Mesendoderm (in vitro differentiated cells): ENCODE measurements at regions not wholly inside any gene's neighbourhood (a gene's known extent, or its start where the extent isn't known, plus 50 kb on each side); places are given as distances from the start of the nearest gene placed in this dataset.

Experiments
- DNase-seq: peaks from one replicate; pipeline ENCODE4 v3.0.0; 2013
- H2AK5ac ChIP-seq: 2 replicates; pipeline ENCODE4 v1.6.1; 2013; ENCODE audit warnings: low read length, inconsistent platforms
- H2BK120ac ChIP-seq: 2 replicates; pipeline ENCODE4 v1.6.1; 2013; ENCODE audit warnings: low read depth, mild to moderate bottlenecking, low read length, moderate library complexity, mixed read lengths
- H2BK15ac ChIP-seq: replicated peaks from 2 replicates; pipeline ENCODE4 v1.6.1; 2013; ENCODE audit warnings: low read depth, mild to moderate bottlenecking, moderate library complexity
- H2BK5ac ChIP-seq: 2 replicates; pipeline ENCODE4 v1.6.1; 2013; ENCODE audit warnings: low read length, inconsistent platforms
- H3K18ac ChIP-seq: 2 replicates; pipeline ENCODE4 v1.6.1; 2013; ENCODE audit warnings: mild to moderate bottlenecking, low read length, mixed read lengths
- H3K23ac ChIP-seq: one replicate; pipeline ENCODE4 v1.6.1; 2013; ENCODE audit warnings: low read length
- H3K27ac ChIP-seq: 2 replicates; pipeline ENCODE4 v1.5.1; 2013; ENCODE audit warnings: low read depth, mild to moderate bottlenecking, inconsistent platforms, low read length, moderate library complexity
- H3K27me3 ChIP-seq: 2 replicates; pipeline ENCODE4 v1.6.1; 2013; ENCODE audit warnings: low read length, control low read depth, mild to moderate bottlenecking, inconsistent platforms; ENCODE audit not compliant: insufficient read depth, poor library complexity
- H3K36me3 ChIP-seq: 2 replicates; pipeline ENCODE4 v1.6.1; 2013; ENCODE audit warnings: low read length, inconsistent platforms; ENCODE audit not compliant: control insufficient read depth, insufficient read depth
- H3K4ac ChIP-seq: one replicate; pipeline ENCODE4 v1.6.1; 2013; ENCODE audit warnings: low read depth, mild to moderate bottlenecking, low read length, moderate library complexity
- H3K4me1 ChIP-seq: 2 replicates; pipeline ENCODE4 v1.6.1; 2013; ENCODE audit warnings: low read depth, low read length, inconsistent platforms; ENCODE audit not compliant: control insufficient read depth
- H3K4me2 ChIP-seq: 2 replicates; pipeline ENCODE4 v1.6.1; 2013; ENCODE audit warnings: low read length
- H3K4me3 ChIP-seq: 2 replicates; pipeline ENCODE4 v1.5.1; 2013; ENCODE audit warnings: mild to moderate bottlenecking, low read length
- H3K56ac ChIP-seq: one replicate; pipeline ENCODE4 v1.6.1; 2013; ENCODE audit warnings: low read length
- H3K79me1 ChIP-seq: 2 replicates; pipeline ENCODE4 v1.6.1; 2013; ENCODE audit warnings: low read length, inconsistent platforms
- H3K79me2 ChIP-seq: 2 replicates; pipeline ENCODE4 v1.6.1; 2013; ENCODE audit warnings: mild to moderate bottlenecking, low read length; ENCODE audit not compliant: control insufficient read depth, insufficient read depth
- H3K9ac ChIP-seq: 2 replicates; pipeline ENCODE4 v1.6.1; 2013; ENCODE audit warnings: low read length, inconsistent platforms
- H4K5ac ChIP-seq: one replicate; pipeline ENCODE4 v1.6.1; 2013; ENCODE audit warnings: low read length
- H4K8ac ChIP-seq: one replicate; pipeline ENCODE4 v1.6.1; 2013; ENCODE audit warnings: low read depth, mild to moderate bottlenecking, control low read depth, low read length, moderate library complexity
- WGBS: extraction: QIAGEN DNeasy Blood & Tissue Kit; methylation state at CpG from one replicate; pipeline ENCODE4 v1.1.7; 2013; ENCODE audit warnings: low lambda C conversion rate, missing lambda C conversion rate; ENCODE audit not compliant: insufficient coverage; ENCODE audit errors: extremely low coverage; 5-methylcytosine and 5-hydroxymethylcytosine counted together

- H4K5ac ChIP-seq, result no peak overlapping the region
- H3K9ac ChIP-seq, result no peak overlapping the region
- H3K56ac ChIP-seq, result no peak overlapping the region
- no peak overlapping the region for H3K4ac ChIP-seq
- no CpG with 5 or more reads among the region's 7 CpGs for WGBS
- no peaks in the 10 kb centered on the region for H3K27me3 ChIP-seq
- no peak overlapping the region for H3K27ac ChIP-seq
- no peak overlapping the region for H3K4me2 ChIP-seq
- H3K23ac ChIP-seq, result no peak overlapping the region
- no peak overlapping the region for H3K4me3 ChIP-seq
- no peak overlapping the region for H2BK5ac ChIP-seq
- H3K36me3 ChIP-seq, result no peaks in the 10 kb centered on the region
- H3K18ac ChIP-seq, result no peak overlapping the region
- H3K79me2 ChIP-seq, result no peaks in the 10 kb centered on the region
- no peak overlapping the region for H2BK15ac ChIP-seq
- DNase-seq, result peak; percentile 5
- H2AK5ac ChIP-seq, result no peak overlapping the region
- H3K79me1 ChIP-seq, result no peaks in the 10 kb centered on the region
- H2BK120ac ChIP-seq, result no peak overlapping the region
- no peak overlapping the region for H4K8ac ChIP-seq
- no peaks in the 10 kb centered on the region for H3K4me1 ChIP-seq
These were observed 484.1 kb downstream of the SMARCA1 start for GRCh38 chrX:129039176-129039575.

GRCh38 chrX:129037389-129037788, 485.9 kb downstream of the SMARCA1 start:
- no peak overlapping the region for H3K56ac ChIP-seq
- no peak overlapping the region for H2BK5ac ChIP-seq
- no peak overlapping the region for H3K27ac ChIP-seq
- H3K36me3 ChIP-seq, result no peaks in the 10 kb centered on the region
- H2BK15ac ChIP-seq, result no peak overlapping the region
- H4K8ac ChIP-seq, result no peak overlapping the region
- H3K4me1 ChIP-seq, result no peaks in the 10 kb centered on the region
- no peak overlapping the region for H3K4ac ChIP-seq
- no peaks in the 10 kb centered on the region for H3K79me1 ChIP-seq
- H3K4me3 ChIP-seq, result no peak overlapping the region
- no peaks in the 10 kb centered on the region for H3K27me3 ChIP-seq
- no peak overlapping the region for H3K18ac ChIP-seq
- no peak overlapping the region for H4K5ac ChIP-seq
- peak; percentile 65 for DNase-seq
- no peak overlapping the region for H3K23ac ChIP-seq
- H3K9ac ChIP-seq, result no peak overlapping the region
- H3K79me2 ChIP-seq, result no peaks in the 10 kb centered on the region
- H3K4me2 ChIP-seq, result no peak overlapping the region
- H2BK120ac ChIP-seq, result no peak overlapping the region
- WGBS, result no CpG with 5 or more reads among the region's 4 CpGs
- H2AK5ac ChIP-seq, result no peak overlapping the region

- Histone ChIP-seq H3K79me1 (no peaks in the 10 kb centered on the region), H3K27ac (no peak overlapping the region), H3K4me1 (no peaks in the 10 kb centered on the region), H2AK5ac (no peak overlapping the region), H4K8ac (no peak overlapping the region), H3K56ac (no peak overlapping the region), H3K79me2 (no peaks in the 10 kb centered on the region), H3K18ac (no peak overlapping the region), H3K4ac (no peak overlapping the region), H4K5ac (no peak overlapping the region), H2BK120ac (no peak overlapping the region), H3K36me3 (no peaks in the 10 kb centered on the region), H3K4me3 (no peak overlapping the region), H3K27me3 (no peaks in the 10 kb centered on the region), H2BK5ac (no peak overlapping the region), H3K4me2 (no peak overlapping the region), H3K9ac (no peak overlapping the region), H2BK15ac (no peak overlapping the region), H3K23ac (no peak overlapping the region)
- no peak for DNase-seq
These were observed 488.1 kb downstream of the SMARCA1 start for GRCh38 chrX:129035180-129035579.

GRCh38 chrX:129034196-129034595, 489.1 kb downstream of the SMARCA1 start:
- no peak overlapping the region for H3K27ac ChIP-seq
- no peak overlapping the region for H4K5ac ChIP-seq
- no peak overlapping the region for H2BK120ac ChIP-seq
- H2BK5ac ChIP-seq, result no peak overlapping the region
- H3K79me1 ChIP-seq, result no peaks in the 10 kb centered on the region
- no peak overlapping the region for H3K18ac ChIP-seq
- H3K36me3 ChIP-seq, result no peaks in the 10 kb centered on the region
- no peaks in the 10 kb centered on the region for H3K79me2 ChIP-seq
- H4K8ac ChIP-seq, result no peak overlapping the region
- no peaks in the 10 kb centered on the region for H3K4me1 ChIP-seq
- H3K56ac ChIP-seq, result no peak overlapping the region
- no peak overlapping the region for H3K9ac ChIP-seq
- no peak overlapping the region for H3K4me3 ChIP-seq
- no peak overlapping the region for H2BK15ac ChIP-seq
- no peak for DNase-seq
- H3K4me2 ChIP-seq, result no peak overlapping the region
- no CpG with 5 or more reads among the region's 1 CpG for WGBS
- H3K27me3 ChIP-seq, result no peaks in the 10 kb centered on the region
- no peak overlapping the region for H3K23ac ChIP-seq
- no peak overlapping the region for H2AK5ac ChIP-seq
- H3K4ac ChIP-seq, result no peak overlapping the region

- Histone ChIP-seq H3K27me3 (no peaks in the 10 kb centered on the region), H2AK5ac (no peak overlapping the region)
These were observed 497.1 kb downstream of the SMARCA1 start for GRCh38 chrX:129026202-129026601.

GRCh38 chrX:129025376-129025775, 497.9 kb downstream of the SMARCA1 start:
- no peaks in the 10 kb centered on the region for H3K27me3 ChIP-seq
- H3K27ac ChIP-seq, result no peak overlapping the region
- no peak overlapping the region for H2BK15ac ChIP-seq
- H2BK120ac ChIP-seq, result no peak overlapping the region
- H3K79me2 ChIP-seq, result no peaks in the 10 kb centered on the region
- no peak overlapping the region for H3K4ac ChIP-seq
- H3K4me3 ChIP-seq, result no peak overlapping the region
- H4K8ac ChIP-seq, result no peak overlapping the region
- H3K23ac ChIP-seq, result no peak overlapping the region
- DNase-seq, result peak; percentile 36
- no peak overlapping the region for H3K9ac ChIP-seq
- H3K18ac ChIP-seq, result no peak overlapping the region
- no peaks in the 10 kb centered on the region for H3K36me3 ChIP-seq
- no peaks in the 10 kb centered on the region for H3K4me1 ChIP-seq
- H4K5ac ChIP-seq, result no peak overlapping the region
- H3K4me2 ChIP-seq, result no peak overlapping the region
- no peaks in the 10 kb centered on the region for H3K79me1 ChIP-seq
- H2AK5ac ChIP-seq, result no peak overlapping the region
- no peak overlapping the region for H3K56ac ChIP-seq
- no CpG with 5 or more reads among the region's 4 CpGs for WGBS
- no peak overlapping the region for H2BK5ac ChIP-seq

More at GRCh38 chrX:129026202-129026601, 497.1 kb downstream of the SMARCA1 start:
- no peak for DNase-seq
- Histone ChIP-seq H4K5ac (no peak overlapping the region), H3K4me3 (no peak overlapping the region), H3K4me2 (no peak overlapping the region), H3K9ac (no peak overlapping the region), H3K79me2 (no peaks in the 10 kb centered on the region), H2BK120ac (no peak overlapping the region), H3K23ac (no peak overlapping the region), H3K79me1 (no peaks in the 10 kb centered on the region), H3K4me1 (no peaks in the 10 kb centered on the region), H2BK15ac (no peak overlapping the region), H3K27ac (no peak overlapping the region), H3K56ac (no peak overlapping the region), H2BK5ac (no peak overlapping the region), H3K4ac (no peak overlapping the region), H3K18ac (no peak overlapping the region), H3K36me3 (no peaks in the 10 kb centered on the region), H4K8ac (no peak overlapping the region)
- WGBS, result no CpG with 5 or more reads among the region's 6 CpGs
